Karpas-422 (cell line): ENCODE measurements at regions not wholly inside any gene's neighbourhood (a gene's known extent, or its start where the extent isn't known, plus 50 kb on each side); places are given as distances from the start of the nearest gene placed in this dataset.
"Not testable (repeated sequence)": the region's sequence is repeated elsewhere in the genome, so short reads cannot be mapped to it uniquely, and the experiment has no call there.

Experiments used
- DNase-seq: peaks from one replicate; pipeline ENCODE4 v3.0.0-alpha.2; 2015
- H2AFZ ChIP-seq: fragments of 200-600 bp; sonication (generic); 2 replicates; pipeline ENCODE4 v1.6.1; 2014; ENCODE audit warnings: antibody characterized with exemption, low read length, mixed read lengths
- H3K27ac ChIP-seq: fragments of 200-600 bp; sonication (generic); 2 replicates; pipeline ENCODE4 v1.5.1; 2014; ENCODE audit warnings: mild to moderate bottlenecking, low read length, moderate library complexity
- H3K27me3 ChIP-seq: fragments of 200-600 bp; sonication (generic); 2 replicates; pipeline ENCODE4 v1.6.1; 2014; ENCODE audit warnings: low read length, mixed read lengths
- H3K36me3 ChIP-seq: fragments of 200-600 bp; sonication (generic); 2 replicates; pipeline ENCODE4 v1.6.1; 2014; ENCODE audit warnings: low read length, mixed read lengths; ENCODE audit not compliant: insufficient read depth
- H3K4me1 ChIP-seq: fragments of 200-600 bp; sonication (generic); 2 replicates; pipeline ENCODE4 v1.6.1; 2014; ENCODE audit warnings: mild to moderate bottlenecking, low read length, mixed read lengths
- H3K4me2 ChIP-seq: fragments of 200-600 bp; sonication (generic); 2 replicates; pipeline ENCODE4 v1.6.1; 2014; ENCODE audit warnings: low read length, low read depth, mild to moderate bottlenecking; ENCODE audit not compliant: poor library complexity, severe bottlenecking
- H3K4me3 ChIP-seq: fragments of 200-600 bp; sonication (generic); 2 replicates; pipeline ENCODE4 v1.5.1; 2014; ENCODE audit warnings: mild to moderate bottlenecking, antibody characterized with exemption, low read length, mixed read lengths
- H3K79me2 ChIP-seq: fragments of 200-600 bp; sonication (generic); 2 replicates; pipeline ENCODE4 v1.6.1; 2014; ENCODE audit warnings: mild to moderate bottlenecking, low read length, mixed read lengths
- H3K9ac ChIP-seq: fragments of 200-600 bp; sonication (generic); 2 replicates; pipeline ENCODE4 v1.6.0; 2014; ENCODE audit warnings: low read length
- H3K9me2 ChIP-seq: fragments of 200-600 bp; sonication (generic), shearing (Covaris generic); replicated peaks from 2 replicates; pipeline ENCODE4 v1.6.0; 2014; ENCODE audit warnings: mild to moderate bottlenecking, low read length, moderate library complexity; ENCODE audit not compliant: insufficient read depth
- H3K9me3 ChIP-seq: fragments of 300-700, 200-600 bp; sonication (generic); 2 replicates; pipeline ENCODE4 v1.6.1; 2014; ENCODE audit warnings: low read length, mixed read lengths
- H4K20me1 ChIP-seq: fragments of 200-600 bp; sonication (generic); 2 replicates; pipeline ENCODE4 v1.6.1; 2014; ENCODE audit warnings: mild to moderate bottlenecking, antibody characterized with exemption, low read length, low read depth; ENCODE audit not compliant: insufficient read depth

DNA sequence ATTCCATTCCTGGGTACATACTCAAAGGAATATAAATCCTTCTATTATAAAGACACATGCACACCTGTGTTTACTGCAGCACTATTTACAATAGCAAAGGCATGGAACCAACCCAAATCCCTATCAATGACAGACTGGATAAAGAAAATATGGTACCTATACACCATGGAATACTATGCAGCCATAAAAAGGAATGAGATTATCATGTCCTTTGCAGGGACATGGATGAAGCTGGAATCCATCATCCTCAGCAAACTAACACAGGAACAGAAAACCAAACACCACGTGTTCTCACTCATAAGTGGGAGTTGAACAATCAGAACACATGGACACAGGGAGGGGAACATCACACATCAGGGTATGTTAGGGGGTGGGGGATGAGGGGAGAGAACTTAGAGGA is 84.8 kb upstream of the LHX1 start:
- not testable (repeated sequence) for H3K9me2 ChIP-seq, H3K27me3 ChIP-seq, H3K4me3 ChIP-seq, H3K27ac ChIP-seq, H3K9ac ChIP-seq, H3K9me3 ChIP-seq, H3K4me1 ChIP-seq, H3K79me2 ChIP-seq, H2AFZ ChIP-seq, DNase-seq, H3K36me3 ChIP-seq, H4K20me1 ChIP-seq, H3K4me2 ChIP-seq

DNA sequence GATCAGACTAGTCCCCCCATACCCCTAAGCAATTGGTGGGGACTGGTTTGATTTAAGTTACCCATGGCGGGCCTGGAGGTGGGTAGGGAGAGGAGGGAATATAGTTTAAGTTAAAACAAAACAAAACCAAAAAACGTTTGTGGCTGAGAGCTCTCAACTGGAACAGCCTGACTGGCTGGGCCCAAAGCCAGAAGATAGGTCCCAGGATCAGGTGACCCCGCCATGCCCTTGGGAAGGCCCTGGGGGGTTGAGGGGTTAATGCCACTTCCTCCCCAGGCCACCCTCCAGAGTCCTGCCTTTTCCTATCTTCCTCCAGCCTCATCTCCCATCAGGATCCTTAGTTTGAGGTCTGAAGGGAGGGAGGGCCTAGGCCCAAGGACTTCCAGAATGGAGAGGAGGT is 82.3 kb upstream of the LHX1 start:
- no peaks in the 10 kb centered on the region for H3K36me3 ChIP-seq

DNA sequence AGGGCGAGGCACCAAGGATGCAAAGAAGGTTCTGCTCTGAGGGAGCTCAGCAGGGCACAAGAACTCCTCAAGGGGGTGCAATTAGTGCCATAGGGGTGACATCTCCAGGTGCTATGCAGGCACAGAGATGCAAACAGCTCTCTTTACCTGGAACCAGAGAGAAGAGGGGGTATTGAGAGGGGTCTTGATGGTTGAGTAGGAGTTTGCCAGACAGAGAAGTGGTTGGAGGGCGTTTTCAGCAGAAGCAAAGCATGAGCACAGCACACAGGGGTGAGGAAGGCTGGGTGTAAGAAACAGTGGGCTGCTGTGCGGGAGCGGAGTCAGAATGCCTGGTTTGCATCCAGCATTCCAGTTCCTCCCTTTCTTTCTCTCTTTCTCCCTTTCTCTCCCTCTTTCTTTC is 81.8 kb upstream of the LHX1 start:
- no peaks in the 10 kb centered on the region for H3K9me2 ChIP-seq
- DNase-seq = no peak

More for the DNA sequence above, 82.3 kb upstream of the LHX1 start:
- H4K20me1 ChIP-seq = no peaks in the 10 kb centered on the region
- H3K4me1 ChIP-seq = 0 out of 2 replicates have a peak, but pooled peaks cover 2% of the 10 kb centered on the region
- H3K9me3 ChIP-seq = no peaks in the 10 kb centered on the region
- no peak for DNase-seq
- H3K4me2 ChIP-seq = no peak overlapping the region
- H3K27me3 ChIP-seq = no peaks in the 10 kb centered on the region
- H3K9me2 ChIP-seq = no peaks in the 10 kb centered on the region
- no peak overlapping the region for H3K9ac ChIP-seq
- no peak overlapping the region for H2AFZ ChIP-seq
- H3K27ac ChIP-seq = no peak overlapping the region
- H3K79me2 ChIP-seq = no peaks in the 10 kb centered on the region
- H3K4me3 ChIP-seq = no peak overlapping the region

DNA sequence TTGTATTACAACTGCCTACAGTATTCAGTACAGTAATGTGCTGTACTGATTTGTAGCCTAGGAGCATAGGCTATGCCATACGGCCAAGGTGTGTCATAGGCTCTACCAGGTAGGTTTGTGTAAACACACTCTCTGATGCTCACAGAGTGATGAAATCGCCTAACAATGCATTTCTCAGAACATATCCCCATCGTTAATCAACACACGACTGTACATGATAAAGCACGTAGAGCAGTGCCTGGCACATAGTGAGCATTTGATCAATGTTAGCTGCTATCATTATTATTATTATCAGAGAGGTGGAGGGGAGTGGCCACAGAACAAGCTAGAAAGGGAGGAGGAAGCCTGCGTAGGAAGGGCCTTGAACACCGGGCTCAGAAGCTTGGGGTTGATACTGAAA is 81.1 kb upstream of the LHX1 start:
- no peak overlapping the region for H2AFZ ChIP-seq
- no peaks in the 10 kb centered on the region for H4K20me1 ChIP-seq
- no peaks in the 10 kb centered on the region for H3K79me2 ChIP-seq
- H3K4me3 ChIP-seq = no peak overlapping the region
- H3K9me2 ChIP-seq = no peaks in the 10 kb centered on the region
- H3K4me1 ChIP-seq = 0 out of 2 replicates have a peak, but pooled peaks cover 2% of the 10 kb centered on the region
- H3K9me3 ChIP-seq = no peaks in the 10 kb centered on the region
- no peak overlapping the region for H3K9ac ChIP-seq
- no peak overlapping the region for H3K4me2 ChIP-seq
- no peak for DNase-seq
- H3K36me3 ChIP-seq = no peaks in the 10 kb centered on the region
- no peaks in the 10 kb centered on the region for H3K27me3 ChIP-seq
- H3K27ac ChIP-seq = no peak overlapping the region

More for the DNA sequence above, 81.8 kb upstream of the LHX1 start:
- Histone ChIP-seq H3K27ac (no peak overlapping the region), H3K27me3 (no peaks in the 10 kb centered on the region), H2AFZ (no peak overlapping the region), H4K20me1 (no peaks in the 10 kb centered on the region), H3K4me3 (no peak overlapping the region), H3K36me3 (no peaks in the 10 kb centered on the region), H3K79me2 (no peaks in the 10 kb centered on the region), H3K4me2 (no peak overlapping the region), H3K4me1 (0 out of 2 replicates have a peak, but pooled peaks cover 2% of the 10 kb centered on the region), H3K9me3 (no peaks in the 10 kb centered on the region), H3K9ac (no peak overlapping the region)

GRCh38 chr17:36856903-36857381 is 80.3 kb upstream of the LHX1 start:
- Histone ChIP-seq H3K9me2 (no peaks in the 10 kb centered on the region), H3K27me3 (no peaks in the 10 kb centered on the region), H2AFZ (no peak overlapping the region), H3K79me2 (no peaks in the 10 kb centered on the region), H3K9ac (no peak overlapping the region), H3K4me1 (0 out of 2 replicates have a peak, but pooled peaks cover 2% of the 10 kb centered on the region), H4K20me1 (no peaks in the 10 kb centered on the region), H3K27ac (no peak overlapping the region), H3K4me3 (no peak overlapping the region), H3K4me2 (no peak overlapping the region), H3K9me3 (no peaks in the 10 kb centered on the region), H3K36me3 (no peaks in the 10 kb centered on the region)
- DNase-seq = no peak

DNA sequence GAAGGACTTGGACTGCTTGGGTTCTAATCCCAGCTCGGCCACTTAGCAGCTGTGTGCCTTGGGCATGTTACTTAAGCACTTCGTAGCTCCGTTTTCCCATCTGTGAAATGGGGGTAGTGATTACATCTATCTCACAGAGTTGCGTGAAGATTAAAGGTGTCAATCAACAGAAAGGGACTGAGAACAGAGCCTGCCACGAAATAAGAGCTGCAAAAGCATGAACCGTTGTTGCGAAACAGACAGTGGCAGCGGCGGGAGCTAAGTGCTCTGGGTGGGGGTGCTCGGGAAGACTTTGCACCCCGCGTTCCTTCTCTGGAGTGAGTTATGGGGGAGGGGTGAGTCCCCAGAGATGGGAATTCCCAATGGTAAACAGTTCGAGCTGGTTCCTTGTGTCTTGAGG is 79.6 kb upstream of the LHX1 start:
- no peaks in the 10 kb centered on the region for H3K9me3 ChIP-seq
- H3K4me3 ChIP-seq = no peak overlapping the region
- 0 out of 2 replicates have a peak, but pooled peaks cover 2% of the 10 kb centered on the region for H3K4me1 ChIP-seq
- H3K4me2 ChIP-seq = no peak overlapping the region
- H3K36me3 ChIP-seq = no peaks in the 10 kb centered on the region
- H2AFZ ChIP-seq = no peak overlapping the region
- no peaks in the 10 kb centered on the region for H3K9me2 ChIP-seq
- no peak for DNase-seq
- H4K20me1 ChIP-seq = no peaks in the 10 kb centered on the region
- H3K79me2 ChIP-seq = no peaks in the 10 kb centered on the region
- no peaks in the 10 kb centered on the region for H3K27me3 ChIP-seq
- no peak overlapping the region for H3K9ac ChIP-seq
- no peak overlapping the region for H3K27ac ChIP-seq

- Histone ChIP-seq H3K36me3 (no peaks in the 10 kb centered on the region), H3K9ac (no peak overlapping the region), H3K9me2 (no peaks in the 10 kb centered on the region), H3K4me1 (0 out of 2 replicates have a peak, but pooled peaks cover 2% of the 10 kb centered on the region), H2AFZ (no peak overlapping the region), H3K9me3 (no peaks in the 10 kb centered on the region), H3K4me2 (no peak overlapping the region), H3K27me3 (no peaks in the 10 kb centered on the region), H3K27ac (no peak overlapping the region), H4K20me1 (no peaks in the 10 kb centered on the region), H3K4me3 (no peak overlapping the region), H3K79me2 (no peaks in the 10 kb centered on the region)
- DNase-seq = no peak
Measured at GRCh38 chr17:36858119-36859002, 78.9 kb upstream of the LHX1 start.

- no peaks in the 10 kb centered on the region for H3K36me3 ChIP-seq
- no peaks in the 10 kb centered on the region for H3K9me2 ChIP-seq
- H2AFZ ChIP-seq = no peak overlapping the region
- no peak overlapping the region for H3K9ac ChIP-seq
- no peak overlapping the region for H3K27ac ChIP-seq
- no peaks in the 10 kb centered on the region for H3K9me3 ChIP-seq
- DNase-seq = no peak
- 0 out of 2 replicates have a peak, but pooled peaks cover 2% of the 10 kb centered on the region for H3K4me1 ChIP-seq
- no peaks in the 10 kb centered on the region for H3K79me2 ChIP-seq
- no peak overlapping the region for H3K4me2 ChIP-seq
- H3K27me3 ChIP-seq = no peaks in the 10 kb centered on the region
- no peaks in the 10 kb centered on the region for H4K20me1 ChIP-seq
- no peak overlapping the region for H3K4me3 ChIP-seq
Measured at GRCh38 chr17:36859003-36859300, 78.3 kb upstream of the LHX1 start.
